ENCODE measurements at regions not wholly inside any gene's neighbourhood (a gene's known extent, or its start where the extent isn't known, plus 50 kb on each side); places are given as distances from the start of the nearest gene placed in this dataset.
"Not testable (repeated sequence)": the region's sequence is repeated elsewhere in the genome, so short reads cannot be mapped to it uniquely, and the experiment has no call there.

DNA sequence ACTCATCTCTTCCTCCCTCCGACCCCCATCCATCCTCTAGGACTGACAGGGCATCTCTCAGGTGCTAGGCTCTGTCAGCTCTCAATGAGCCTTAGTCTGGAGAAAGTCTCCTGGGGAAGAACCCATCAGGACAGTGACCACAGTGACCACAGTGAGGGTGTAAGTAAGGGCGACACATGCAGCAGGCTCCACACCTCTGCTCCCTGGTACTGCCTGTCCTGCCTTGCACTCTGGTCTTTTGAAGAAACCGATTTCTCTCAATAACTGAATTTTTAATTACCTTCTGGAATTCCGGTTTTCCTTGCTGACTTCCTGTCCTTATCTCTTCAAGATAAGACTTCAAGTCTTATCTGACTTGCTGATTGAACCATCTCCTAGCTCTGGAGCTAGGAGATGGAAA lies 190.2 kb downstream of the ACTR3B start:
- DNase-seq, result no peak

DNA sequence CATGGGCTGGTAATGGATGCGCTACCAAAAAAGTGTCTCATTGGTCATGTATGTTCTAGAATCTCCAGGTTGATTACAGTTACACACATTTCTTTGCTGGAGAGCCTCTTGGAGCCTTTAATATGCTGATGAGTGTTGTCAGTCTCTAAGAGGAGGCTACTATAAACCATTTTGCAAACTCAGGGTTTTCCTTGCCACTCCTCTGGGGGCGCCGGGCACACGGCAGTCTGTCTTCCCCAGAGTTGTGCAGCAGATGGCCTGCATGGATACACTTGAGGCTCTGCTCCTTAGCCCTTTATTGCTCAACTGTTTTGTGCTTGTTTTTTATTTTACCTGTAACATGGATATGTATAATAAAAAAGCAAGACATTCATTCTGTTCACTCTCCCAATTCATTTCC lies 196.5 kb downstream of the ACTR3B start:
- no peak for DNase-seq

DNA sequence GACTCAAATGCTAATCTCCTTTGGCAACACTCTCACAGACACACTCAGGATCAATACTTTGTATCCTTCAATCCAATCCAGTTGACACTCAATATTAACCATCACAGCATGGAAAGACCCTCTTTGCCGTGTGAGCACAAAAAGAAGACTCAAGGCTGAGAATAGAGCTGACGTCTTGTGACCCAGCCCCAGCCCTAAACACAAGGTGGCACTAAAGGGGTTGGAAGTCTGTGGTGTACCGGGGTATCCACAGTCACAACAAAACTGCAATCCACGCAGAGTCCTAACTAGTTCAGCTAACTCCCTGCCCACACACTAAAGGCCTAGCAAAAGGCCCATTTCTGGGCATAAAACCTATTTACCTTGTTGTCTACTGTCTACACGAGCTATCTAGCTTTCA lies 200.1 kb downstream of the ACTR3B start:
- DNase-seq, result no peak

DNA sequence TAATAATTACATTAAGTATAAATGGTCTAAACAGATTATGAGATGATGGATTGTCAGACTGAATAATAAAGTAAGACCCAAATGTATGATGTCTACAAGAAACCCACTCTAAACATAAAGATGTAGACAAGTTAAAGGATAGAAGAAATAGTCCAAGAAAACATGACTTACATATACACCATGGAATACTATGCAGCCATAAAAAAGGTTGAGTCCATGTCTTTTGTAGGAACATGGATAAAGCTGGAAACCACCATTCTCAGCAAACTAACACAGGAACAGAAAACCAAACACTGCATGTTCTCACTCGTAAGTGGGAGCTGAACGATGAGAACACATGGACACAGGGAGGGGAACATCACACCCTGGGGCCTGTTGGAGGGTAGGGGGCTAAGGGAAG lies 202.2 kb downstream of the ACTR3B start:
- DNase-seq, result not testable (repeated sequence)

DNA sequence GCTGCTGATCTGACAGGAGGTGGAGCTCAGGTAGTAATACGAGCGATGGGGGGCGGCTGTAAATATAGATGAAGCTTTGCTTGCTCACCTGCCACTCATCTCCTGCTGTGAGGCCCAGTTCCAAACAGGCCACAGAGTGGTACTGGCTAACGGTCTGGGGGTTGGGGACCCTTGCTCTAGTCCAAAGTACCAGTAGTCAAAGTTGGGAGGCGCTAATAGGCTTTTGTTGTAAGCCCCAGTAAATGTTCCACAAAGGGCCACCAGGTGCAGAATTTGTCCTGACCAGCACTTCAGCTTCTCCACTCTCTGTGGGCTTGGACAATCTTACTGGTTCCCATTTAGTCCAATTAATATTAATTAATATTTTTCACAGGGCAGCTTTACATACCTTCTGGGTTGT lies 206.6 kb downstream of the ACTR3B start:
- no peak for DNase-seq

DNA sequence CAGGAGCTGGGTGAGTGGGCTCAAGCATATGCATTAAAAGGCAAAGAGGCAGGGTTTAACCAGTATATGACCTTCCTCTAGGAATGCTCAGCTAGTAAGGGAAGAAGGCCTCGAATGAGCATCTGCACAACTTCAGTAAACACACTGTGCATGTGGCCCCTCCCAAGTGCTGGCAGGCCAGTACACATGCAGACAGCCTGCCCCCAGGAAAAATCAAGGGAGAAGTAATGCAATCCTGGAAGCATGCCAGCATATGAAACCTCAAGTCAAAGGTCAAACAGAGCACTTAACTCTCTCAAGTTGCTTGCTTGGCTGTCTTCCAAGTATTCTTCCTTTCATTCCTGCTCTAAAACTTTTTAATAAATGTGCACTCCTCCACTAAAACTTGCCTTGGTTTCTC lies 208.4 kb downstream of the ACTR3B start:
- DNase-seq, result no peak

DNA sequence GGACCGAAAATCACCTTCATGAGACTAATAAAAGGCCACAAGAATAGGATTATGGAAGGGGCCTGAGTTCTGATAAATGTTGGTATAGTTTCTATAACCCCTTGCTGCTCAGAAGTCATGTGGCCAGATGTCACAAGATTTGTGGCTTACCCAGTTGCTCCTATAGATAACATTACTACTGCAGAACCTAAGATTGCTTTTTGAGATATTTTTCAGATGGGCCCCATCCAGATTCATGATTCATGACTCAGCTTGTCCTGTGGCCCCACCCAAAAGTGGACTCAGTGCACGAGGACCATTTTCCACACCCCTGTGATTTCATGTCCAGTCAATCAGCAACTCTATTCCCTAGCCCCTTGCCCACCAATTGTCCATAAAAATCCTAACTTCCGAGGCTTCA lies 209.0 kb downstream of the ACTR3B start:
- no peak for DNase-seq

DNA sequence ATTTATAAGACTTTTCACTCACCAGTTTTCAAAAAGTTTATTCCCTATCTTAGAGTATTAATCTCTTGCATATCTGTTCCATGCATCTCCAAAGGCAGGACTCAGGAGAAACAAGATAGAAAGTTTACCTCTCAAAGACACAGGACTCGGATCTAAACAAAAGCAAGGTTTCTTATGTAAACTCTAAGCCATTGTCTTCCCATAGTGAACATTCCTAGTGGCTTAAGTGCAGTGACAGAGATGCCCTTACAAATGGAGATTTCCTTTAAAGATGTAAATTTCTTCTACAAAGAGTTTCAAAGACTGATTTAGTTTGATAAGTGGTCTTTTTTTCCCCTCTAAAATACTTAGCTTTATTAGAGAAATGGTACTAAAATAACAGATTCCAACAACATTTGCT lies 209.8 kb downstream of the ACTR3B start:
- no peak for DNase-seq

DNA sequence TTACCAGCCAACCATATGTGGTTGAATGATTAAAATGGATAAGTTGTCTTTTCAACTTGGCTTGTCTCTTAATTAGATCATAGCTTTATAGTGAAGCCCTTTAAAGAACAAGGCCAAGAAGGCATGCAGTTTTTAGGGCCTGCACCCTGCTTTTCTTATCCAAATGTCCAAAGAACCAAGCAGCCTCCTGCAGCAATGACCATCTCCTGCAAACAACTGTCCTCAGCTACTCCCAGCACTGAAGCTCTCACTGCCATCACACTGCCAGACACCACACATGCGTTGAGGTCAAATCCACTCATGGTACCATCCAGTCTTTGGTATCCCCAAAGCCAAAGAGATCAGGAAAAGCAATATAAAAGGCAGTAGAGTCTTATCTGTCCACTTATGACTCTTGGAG lies 210.3 kb downstream of the ACTR3B start:
- DNase-seq, result no peak

DNA sequence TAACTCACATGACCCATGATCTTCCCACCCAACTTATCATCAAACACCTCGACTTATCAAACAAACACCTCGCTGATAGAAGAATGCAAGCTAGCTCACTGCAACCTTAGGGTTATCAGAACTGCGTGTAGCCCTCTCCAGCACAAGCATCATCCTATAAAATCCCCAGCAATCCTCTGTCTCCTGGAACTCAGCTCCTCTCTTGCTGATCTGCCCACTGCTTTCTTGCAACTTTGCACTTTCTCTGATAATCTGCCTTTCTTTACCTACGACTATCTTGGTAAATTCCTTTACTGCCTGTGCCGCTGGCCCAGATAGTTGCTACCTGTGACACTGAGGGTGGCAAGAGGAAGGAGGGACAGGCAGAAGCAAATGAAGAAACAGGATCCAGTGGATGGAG lies 210.9 kb downstream of the ACTR3B start:
- no peak for DNase-seq

DNA sequence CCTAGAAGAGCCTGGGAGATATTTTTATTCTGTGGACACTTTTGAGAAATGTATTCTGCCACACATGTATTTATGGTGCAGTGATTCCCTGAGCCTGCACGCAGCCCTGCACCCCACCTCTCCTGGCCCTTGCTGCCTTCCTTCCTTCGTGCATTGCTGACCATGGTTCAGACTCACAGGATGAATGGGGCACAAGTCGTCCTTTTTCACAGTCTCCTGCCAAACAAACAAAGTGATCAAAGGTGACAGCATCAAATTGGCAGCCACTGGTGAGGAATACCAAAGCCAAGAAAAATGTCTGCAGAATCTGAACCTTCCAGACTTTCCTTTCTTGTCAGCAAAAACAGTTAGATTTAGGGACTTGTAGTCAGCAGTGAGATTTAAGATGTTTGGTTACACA lies 215.0 kb downstream of the ACTR3B start:
- DNase-seq, result no peak

DNA sequence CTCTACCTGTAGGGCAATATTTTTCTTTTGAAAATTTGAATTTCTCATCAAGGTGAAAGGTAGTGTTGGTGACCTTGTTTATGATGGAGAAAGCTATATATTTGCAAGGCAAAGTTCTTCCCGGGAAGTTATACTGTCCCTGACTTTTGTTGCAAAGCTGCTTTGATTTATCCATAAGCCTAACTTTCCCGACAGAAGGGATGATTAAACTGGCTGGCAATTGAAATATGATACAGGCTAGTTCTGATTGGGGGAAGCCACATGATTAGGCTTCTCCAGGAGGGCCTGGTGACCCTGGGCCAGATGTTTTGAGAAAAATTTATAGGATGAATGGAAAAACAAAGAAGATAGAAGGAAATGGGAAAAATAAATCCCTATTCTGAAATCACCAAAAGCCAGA lies 215.5 kb downstream of the ACTR3B start:
- DNase-seq, result no peak

DNA sequence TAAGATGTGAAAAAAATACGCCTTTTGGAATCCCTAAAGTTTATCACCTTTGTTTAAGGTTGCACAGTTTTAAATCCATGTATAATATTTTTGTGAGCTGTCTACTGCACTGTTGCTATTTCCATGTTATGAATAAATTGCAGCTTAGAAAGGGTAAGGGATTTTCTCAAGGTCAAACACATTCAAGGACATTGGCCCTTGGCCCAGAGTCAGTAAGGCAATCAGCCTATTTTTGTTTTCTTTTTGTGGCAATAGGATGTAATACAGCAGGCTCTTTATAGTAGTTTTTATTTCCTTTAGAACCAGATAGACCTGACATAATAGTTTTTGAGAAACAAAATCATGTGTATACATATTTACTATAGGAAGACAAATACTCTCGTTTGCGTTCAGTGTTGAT lies 219.8 kb downstream of the ACTR3B start:
- DNase-seq, result no peak

DNA sequence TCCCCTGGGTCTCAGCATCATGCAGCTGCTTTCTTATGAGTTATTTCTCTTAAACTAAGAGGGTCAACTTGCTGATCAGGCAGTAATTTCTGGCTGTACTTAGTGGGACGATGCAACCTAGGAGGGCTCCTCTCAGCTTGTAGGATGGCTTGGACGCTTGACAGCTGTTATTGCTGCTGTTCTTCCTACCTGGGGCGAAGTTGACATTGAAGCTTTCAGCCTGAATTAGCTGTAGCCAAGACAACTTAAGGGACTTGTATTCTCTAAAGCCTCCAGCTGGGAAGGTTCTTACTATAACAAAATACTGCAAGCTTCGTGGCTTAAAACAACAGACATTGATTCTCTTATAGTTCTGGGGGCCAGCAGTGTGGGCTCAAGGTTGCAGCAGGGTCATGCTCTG lies 224.9 kb downstream of the ACTR3B start:
- DNase-seq, result no peak

DNA sequence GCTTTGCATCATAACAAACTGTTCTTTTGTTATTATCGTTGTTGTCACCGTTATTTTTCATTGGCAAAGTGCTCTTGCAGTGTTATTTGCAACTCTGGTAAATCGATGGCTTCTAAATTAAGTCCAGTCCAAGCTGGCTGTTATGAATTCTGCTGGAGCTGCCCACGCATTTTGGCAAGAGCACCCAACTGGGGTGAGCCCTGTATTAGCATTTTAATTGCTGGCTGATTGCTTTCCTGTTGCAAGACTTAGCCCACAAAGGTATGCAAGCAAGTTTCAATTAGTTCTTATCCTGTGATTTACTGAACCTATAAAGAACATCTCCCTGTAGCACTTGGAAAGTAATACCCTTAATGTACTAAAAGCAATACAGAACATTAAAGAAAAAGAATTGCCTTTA lies 226.8 kb downstream of the ACTR3B start:
- DNase-seq, result no peak

DNA sequence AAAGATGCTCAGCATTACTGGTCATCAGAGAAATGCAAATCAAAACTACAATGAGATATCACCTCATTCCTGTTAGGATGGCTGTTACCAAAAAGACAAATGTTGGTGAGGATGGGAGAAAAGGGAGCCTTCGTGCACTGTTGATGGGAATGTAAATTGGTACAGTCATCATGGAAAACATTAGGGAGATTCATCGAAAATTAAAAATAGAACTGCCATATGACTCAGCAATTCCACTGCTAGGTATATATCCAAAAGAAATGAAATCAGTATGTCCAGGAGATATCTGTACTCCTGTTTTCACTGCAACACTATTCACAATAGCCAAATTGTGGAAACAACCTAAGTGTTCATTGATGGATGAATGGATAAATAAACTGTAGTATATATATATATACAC lies 228.1 kb downstream of the ACTR3B start:
- DNase-seq, result no peak

DNA sequence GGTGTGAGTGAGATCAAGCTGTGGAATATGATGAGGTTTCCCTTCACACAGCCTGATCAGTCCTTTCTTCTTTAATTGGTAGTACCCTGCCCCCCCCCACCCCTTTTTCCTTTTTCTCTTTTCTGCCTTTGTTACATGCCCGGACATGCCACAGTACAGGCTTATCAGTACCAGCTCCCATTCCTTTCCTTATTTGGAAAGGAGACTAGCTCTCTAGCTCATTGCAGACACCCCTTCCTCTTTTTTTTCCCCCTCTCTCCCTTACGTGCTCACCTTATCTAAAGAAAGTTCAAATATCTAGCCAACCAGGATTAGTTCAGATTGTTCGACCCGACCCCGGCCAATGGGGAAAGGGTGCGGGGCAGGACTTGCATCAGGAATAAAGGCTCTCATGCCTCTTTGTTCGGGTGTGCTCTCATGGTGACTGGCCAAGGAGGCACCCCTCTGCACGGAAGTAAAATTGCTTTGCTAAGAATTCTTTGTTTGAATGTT lies 230.4 kb downstream of the ACTR3B start:
- no peak for DNase-seq

DNA sequence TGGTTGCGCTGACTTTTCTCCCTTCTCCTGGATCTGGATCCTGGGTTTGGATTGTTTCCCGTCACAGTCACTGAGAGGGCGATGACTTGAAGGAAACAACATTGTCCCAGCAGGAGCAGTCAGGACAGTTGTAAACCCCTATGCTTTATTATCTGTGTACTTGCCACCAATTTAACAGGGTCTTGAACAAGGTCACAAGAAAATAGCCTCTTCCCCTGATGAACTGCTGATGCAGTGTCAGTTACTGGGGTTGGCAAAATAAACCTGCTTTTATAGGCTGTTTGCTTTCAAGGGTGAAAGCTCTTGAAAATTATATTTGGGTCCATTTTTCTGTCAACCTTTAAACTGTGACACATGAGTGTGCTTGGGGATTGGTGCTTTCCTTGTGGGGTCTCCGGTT lies 238.9 kb downstream of the ACTR3B start:
- no peak for DNase-seq

DNA sequence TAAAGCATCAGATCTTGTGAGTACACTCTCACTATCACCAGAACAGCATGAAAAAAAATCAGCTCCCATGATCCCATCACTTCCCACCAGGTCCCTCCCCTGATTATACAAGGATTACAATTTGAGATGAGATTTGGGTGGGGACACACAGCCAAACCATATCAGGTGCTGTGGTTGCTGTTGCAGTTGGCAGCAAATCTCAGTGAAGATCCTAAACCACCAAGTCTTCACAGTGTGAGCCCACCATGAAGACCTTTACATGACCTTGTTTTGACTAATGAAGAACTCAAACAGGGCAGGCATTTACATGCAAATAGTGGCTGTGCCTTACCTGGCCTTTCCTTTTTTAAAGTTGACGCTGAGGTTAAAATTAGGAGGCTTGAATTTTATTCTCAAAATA lies 242.6 kb downstream of the ACTR3B start:
- DNase-seq, result no peak

DNA sequence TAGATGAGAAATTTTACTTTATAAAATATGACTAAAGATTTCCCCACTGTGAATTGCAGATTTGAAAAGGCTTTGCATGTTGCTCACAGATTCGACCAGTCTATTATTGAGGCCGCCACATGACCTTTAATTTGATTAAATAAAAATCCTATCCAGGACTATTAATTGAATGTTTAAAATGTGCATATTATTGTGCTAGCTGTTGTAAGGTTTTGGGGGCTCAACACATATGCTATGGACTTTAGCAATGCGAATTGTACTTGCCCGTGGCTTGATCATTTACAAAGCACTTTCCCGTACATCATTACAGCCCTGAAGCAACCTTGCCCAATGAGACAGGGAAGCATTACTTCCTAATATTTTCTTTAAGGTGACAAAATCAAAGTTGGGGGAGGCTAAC lies 243.0 kb downstream of the ACTR3B start:
- DNase-seq, result no peak

DNA sequence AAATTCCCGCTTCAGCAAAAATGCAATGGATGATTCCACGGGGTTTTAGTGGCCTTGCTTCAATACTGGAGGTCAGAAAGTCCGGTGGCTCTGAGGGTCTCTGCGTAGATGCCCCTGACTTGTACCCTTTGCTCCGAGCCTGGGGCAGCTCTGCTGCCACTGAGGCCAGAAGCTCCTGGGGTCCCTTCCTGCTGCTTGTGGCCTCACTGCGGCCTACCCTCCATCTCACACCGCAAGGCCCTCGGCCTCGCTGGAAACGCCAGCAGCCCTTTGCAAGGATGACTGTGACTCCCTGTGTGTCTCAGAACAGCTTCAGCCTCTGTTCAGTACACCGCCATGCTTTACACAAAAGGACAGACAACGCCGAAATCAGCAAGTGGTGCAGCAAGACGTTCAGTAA lies 244.8 kb downstream of the ACTR3B start:
- DNase-seq, result no peak

DNA sequence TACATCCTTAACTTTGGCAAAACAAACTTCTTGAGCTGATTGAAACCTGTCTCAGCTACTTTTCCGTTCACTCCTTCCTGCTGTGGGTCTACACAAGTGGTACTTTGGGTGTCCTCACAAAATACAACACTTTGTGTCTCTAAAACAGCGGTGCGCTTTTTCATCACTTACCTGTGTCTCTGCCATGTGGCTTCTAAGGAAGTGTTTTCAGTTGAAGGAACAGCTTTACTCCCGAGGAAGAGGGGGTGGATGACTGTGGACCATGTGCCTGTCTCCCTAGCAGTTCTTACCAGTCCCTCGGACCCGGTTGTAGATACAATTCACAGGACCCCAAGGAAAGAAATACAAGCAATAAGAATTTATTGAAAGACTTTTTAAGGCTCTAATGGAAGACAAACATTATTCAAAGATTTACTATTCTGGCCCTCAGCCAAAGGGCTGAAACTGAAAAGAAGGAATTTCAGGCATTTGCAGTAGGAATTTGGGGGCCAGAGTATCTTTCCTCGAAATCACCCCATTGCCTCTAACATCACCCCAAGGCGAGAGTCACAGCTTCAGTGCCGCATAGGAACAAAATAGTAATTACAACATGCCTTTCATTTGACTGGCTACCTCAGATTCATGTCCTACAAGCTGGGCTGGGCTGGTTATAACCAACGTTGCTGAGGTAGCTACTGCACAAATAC lies 246.3 kb downstream of the ACTR3B start:
- no peak for DNase-seq

DNA sequence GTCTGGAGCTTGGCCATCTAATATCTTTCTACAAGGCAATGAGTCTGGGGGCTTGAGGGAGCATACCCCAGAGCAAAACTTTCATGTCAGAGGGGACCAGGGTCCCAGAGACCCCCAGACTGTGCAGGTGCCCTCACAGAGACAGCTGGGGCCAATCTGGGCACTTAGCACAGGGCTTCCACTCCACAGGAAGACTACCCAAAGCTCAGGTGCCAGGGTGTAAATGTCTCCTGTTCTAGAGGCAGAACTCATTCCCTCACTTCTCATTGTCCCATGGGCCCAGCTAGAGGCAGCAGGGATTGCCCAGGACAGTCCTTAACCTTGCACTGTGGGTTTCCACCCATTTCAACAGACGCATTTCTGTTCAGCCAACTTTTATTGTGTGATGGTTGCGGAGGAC lies 246.9 kb downstream of the ACTR3B start:
- DNase-seq, result no peak

DNA sequence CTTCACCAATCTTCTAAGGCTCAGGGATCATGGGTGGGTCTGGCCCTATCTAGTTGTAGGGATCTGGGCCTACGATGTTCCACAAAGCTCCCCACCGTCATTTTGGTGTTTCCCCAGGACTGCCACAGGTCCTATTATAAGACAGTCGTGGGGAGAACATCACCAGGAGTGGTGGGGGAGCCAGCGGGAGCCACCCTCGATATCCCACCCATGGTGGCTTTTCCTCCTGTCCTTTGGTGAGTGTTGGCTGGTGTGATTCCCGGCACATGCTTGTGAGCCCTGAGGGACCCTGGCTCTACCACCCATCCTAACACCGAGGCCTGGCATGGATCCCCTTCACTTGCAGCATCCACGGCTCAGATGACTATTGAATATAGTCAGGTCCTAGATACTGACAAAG lies 247.4 kb downstream of the ACTR3B start:
- no peak for DNase-seq

DNA sequence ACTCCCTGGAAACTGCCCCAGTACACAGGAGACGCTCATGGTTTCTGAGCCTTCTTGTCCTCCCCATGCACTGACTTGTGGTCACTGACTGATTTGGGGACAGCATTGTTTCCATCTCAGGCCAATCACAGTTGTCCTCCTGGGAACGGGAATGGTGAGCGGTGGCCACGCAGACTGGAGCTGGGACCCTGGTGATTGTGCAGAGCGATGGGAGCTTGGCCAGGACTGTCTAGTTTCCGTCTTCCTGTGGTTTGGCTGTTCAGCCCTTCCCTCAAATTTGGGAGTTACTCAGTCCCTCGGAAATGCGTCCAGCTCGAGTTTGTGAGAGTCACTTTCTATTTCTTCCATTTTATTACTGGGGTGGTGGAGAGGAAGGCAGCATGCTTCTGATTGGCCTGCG lies 250.9 kb downstream of the ACTR3B start:
- no peak for DNase-seq

DNA sequence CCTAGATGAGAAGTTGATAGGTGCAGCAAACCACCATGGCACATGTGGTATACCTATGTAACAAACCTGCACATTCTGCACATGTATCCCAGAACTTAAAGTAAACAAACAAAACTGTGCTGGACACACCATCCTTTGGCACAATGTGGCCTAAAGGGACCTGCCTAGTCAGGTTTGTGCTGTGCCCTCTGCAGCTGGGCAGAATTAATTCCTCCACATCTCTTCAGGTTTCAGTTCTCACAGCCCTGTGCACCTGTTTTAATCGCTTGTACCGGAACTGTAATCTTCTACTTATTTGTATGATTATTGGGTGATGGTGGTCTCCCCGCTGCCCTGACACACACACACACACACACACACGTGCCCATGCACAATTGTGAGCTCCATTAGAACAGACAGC lies 252.7 kb downstream of the ACTR3B start:
- DNase-seq, result no peak

Data from NCI-H2081 (cell line).